ENCODE measurements at regions not wholly inside any gene's neighbourhood (a gene's known extent, or its start where the extent isn't known, plus 50 kb on each side); places are given as distances from the start of the nearest gene placed in this dataset.

DNA sequence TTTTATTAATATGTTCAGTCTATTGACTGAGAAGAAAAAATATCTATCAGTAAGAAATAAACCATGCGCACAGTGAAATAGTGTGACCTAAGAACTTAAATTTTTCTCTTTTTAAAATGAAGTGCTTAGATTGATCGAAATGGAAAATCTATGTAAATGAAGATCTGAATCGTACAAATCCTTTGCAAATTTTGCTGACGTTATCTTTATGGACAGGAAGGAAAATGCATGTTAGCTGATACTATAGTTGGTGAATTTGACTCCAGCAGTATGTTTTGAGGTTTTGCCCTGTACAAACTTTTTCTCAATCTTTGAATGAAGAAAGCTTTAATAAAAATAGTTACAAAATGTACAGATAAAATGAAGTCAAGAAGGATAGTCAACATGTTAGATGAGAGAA is 82.9 kb downstream of the NRN1 start:
- no peaks in the 10 kb centered on the region; the same call in 1 of the 2 replicates for H3K9me3 ChIP-seq (ENCODE audit: insufficient read depth, low read depth, low read length)

GRCh38 chr6:5922230-5922629 is 84.5 kb downstream of the NRN1 start:
- no peaks in the 10 kb centered on the region for H3K4me1 ChIP-seq (ENCODE audit: insufficient read depth, low read length)
- no peak overlapping the region for H3K27ac ChIP-seq (ENCODE audit: low read length)

More for the DNA sequence above, 82.9 kb downstream of the NRN1 start:
- H3K27me3 ChIP-seq (ENCODE audit: insufficient read depth, low read length) = no peaks in the 10 kb centered on the region
- no peak overlapping the region for H3K9ac ChIP-seq (ENCODE audit: low read depth, low read length)
- no peak overlapping the region for H3K4me3 ChIP-seq (ENCODE audit: low read length)
- H3K4me1 ChIP-seq (ENCODE audit: insufficient read depth, low read length) = no peaks in the 10 kb centered on the region
- H3K27ac ChIP-seq (ENCODE audit: low read length) = no peak overlapping the region
- no peaks in the 10 kb centered on the region for H3K36me3 ChIP-seq (ENCODE audit: insufficient read depth, low read depth, low read length)

GRCh38 chr6:5909721-5910120 is 97.0 kb downstream of the NRN1 start:
- Histone ChIP-seq H3K9me3 (ENCODE audit: insufficient read depth, low read depth, low read length) (no peaks in the 10 kb centered on the region), H3K4me3 (ENCODE audit: low read length) (no peak overlapping the region), H3K9ac (ENCODE audit: low read depth, low read length) (no peak overlapping the region), H3K36me3 (ENCODE audit: insufficient read depth, low read depth, low read length) (no peaks in the 10 kb centered on the region), H3K27me3 (ENCODE audit: insufficient read depth, low read length) (no peaks in the 10 kb centered on the region), H3K4me1 (ENCODE audit: insufficient read depth, low read length) (no peaks in the 10 kb centered on the region), H3K27ac (ENCODE audit: low read length) (no peak overlapping the region)

More at GRCh38 chr6:5922230-5922629, 84.5 kb downstream of the NRN1 start:
- Histone ChIP-seq H3K4me3 (ENCODE audit: low read length) (no peak overlapping the region), H3K27me3 (ENCODE audit: insufficient read depth, low read length) (no peaks in the 10 kb centered on the region), H3K9ac (ENCODE audit: low read depth, low read length) (no peak overlapping the region), H3K9me3 (ENCODE audit: insufficient read depth, low read depth, low read length) (no peaks in the 10 kb centered on the region; the same call in 1 of the 2 replicates), H3K36me3 (ENCODE audit: insufficient read depth, low read depth, low read length) (no peaks in the 10 kb centered on the region)

- no peaks in the 10 kb centered on the region for H3K4me1 ChIP-seq (ENCODE audit: insufficient read depth, low read length)
- no peaks in the 10 kb centered on the region for H3K36me3 ChIP-seq (ENCODE audit: insufficient read depth, low read depth, low read length)
- no peak overlapping the region for H3K4me3 ChIP-seq (ENCODE audit: low read length)
- H3K27ac ChIP-seq (ENCODE audit: low read length) = no peak overlapping the region
- no peaks in the 10 kb centered on the region for H3K27me3 ChIP-seq (ENCODE audit: insufficient read depth, low read length)
- H3K9me3 ChIP-seq (ENCODE audit: insufficient read depth, low read depth, low read length) = no peaks in the 10 kb centered on the region
- H3K9ac ChIP-seq (ENCODE audit: low read depth, low read length) = no peak overlapping the region
These were observed 99.9 kb downstream of the NRN1 start for GRCh38 chr6:5906842-5907241.

DNA sequence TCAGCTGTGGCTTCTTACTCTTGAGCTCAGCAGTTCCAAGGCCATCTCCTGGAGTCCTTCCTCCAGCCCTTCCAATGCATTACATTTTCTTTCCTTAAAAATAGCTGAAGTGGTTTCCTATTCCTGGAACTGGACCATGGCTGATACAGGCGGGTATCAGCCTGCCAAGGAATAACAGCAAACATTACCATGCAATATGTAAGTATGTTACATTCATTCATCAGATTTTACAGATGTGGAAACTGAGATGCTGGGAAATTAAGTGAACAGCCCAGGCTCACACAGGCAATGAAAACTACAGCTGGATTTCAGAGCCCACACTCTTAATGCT is 100.4 kb downstream of the NRN1 start:
- Histone ChIP-seq H3K9me3 (ENCODE audit: insufficient read depth, low read depth, low read length) (no peaks in the 10 kb centered on the region), H3K27ac (ENCODE audit: low read length) (no peak overlapping the region), H3K27me3 (ENCODE audit: insufficient read depth, low read length) (no peaks in the 10 kb centered on the region), H3K4me1 (ENCODE audit: insufficient read depth, low read length) (no peaks in the 10 kb centered on the region), H3K36me3 (ENCODE audit: insufficient read depth, low read depth, low read length) (no peaks in the 10 kb centered on the region), H3K9ac (ENCODE audit: low read depth, low read length) (no peak overlapping the region), H3K4me3 (ENCODE audit: low read length) (no peak overlapping the region)

DNA sequence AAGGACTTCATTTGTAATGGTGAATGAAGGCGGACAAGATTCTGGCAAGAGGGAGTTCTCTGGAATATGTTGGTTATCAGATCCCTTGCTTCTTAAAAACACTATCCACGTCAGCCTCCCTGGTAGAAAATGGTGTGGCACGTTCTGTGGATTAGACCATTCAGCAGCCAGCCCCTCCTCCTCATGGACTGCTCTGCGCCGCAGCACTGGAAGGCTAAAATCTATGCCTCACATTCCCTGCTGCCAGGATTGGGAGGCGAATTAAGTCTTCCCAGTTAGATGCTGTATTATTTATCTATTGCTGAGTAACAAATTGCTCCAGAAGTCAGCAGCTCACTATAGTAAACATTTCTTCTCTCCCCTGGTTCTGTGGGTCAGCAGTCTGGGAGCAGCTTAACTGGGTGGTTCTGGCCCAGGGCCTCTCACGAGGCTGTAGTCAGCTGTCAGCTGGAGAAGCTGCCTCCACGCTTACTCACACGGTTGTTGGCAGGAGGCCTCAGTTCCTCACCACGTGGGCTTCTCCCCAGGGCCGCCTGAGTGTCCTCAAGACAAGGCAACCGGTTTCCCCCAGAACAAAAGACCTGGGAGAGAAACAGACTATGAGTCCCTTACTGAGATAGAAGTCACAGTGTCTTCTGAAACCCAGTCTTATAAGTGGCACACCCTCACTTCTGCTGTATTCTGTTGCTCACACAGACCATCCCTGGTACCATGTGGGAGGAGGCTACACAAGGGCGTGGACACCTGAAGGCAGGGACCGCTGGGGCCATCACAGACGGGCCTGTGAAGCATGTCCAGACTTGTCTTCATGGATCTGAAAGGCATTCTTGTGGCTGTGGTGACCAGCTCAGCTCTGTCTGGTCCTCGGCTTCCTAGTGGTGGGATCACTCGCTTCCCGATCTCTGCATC is 101.0 kb downstream of the NRN1 start:
- Histone ChIP-seq H3K36me3 (ENCODE audit: insufficient read depth, low read depth, low read length) (no peaks in the 10 kb centered on the region), H3K9me3 (ENCODE audit: insufficient read depth, low read depth, low read length) (no peaks in the 10 kb centered on the region), H3K9ac (ENCODE audit: low read depth, low read length) (no peak overlapping the region), H3K4me3 (ENCODE audit: low read length) (no peak overlapping the region), H3K4me1 (ENCODE audit: insufficient read depth, low read length) (no peaks in the 10 kb centered on the region), H3K27ac (ENCODE audit: low read length) (no peak overlapping the region), H3K27me3 (ENCODE audit: insufficient read depth, low read length) (no peaks in the 10 kb centered on the region)

DNA sequence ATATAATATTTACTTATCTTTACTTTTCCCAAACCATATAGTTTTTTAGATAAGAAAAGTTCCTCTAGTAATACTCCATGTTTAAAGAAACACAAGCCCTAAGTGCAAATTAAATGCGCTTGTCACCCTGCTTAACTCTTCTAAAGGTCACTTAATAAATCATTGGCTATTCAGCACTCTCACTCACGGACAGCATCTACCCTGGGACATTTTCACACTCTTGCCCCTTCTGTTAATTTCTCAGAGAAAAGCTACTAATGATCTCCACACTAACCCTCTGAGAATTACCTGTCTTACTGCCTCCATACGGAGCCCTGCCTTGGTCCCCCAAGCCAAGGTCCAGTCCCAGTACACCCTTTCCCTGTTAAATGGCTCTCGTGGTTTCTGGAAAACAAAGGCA is 102.2 kb downstream of the NRN1 start:
- no peaks in the 10 kb centered on the region for H3K9me3 ChIP-seq (ENCODE audit: insufficient read depth, low read depth, low read length)

DNA sequence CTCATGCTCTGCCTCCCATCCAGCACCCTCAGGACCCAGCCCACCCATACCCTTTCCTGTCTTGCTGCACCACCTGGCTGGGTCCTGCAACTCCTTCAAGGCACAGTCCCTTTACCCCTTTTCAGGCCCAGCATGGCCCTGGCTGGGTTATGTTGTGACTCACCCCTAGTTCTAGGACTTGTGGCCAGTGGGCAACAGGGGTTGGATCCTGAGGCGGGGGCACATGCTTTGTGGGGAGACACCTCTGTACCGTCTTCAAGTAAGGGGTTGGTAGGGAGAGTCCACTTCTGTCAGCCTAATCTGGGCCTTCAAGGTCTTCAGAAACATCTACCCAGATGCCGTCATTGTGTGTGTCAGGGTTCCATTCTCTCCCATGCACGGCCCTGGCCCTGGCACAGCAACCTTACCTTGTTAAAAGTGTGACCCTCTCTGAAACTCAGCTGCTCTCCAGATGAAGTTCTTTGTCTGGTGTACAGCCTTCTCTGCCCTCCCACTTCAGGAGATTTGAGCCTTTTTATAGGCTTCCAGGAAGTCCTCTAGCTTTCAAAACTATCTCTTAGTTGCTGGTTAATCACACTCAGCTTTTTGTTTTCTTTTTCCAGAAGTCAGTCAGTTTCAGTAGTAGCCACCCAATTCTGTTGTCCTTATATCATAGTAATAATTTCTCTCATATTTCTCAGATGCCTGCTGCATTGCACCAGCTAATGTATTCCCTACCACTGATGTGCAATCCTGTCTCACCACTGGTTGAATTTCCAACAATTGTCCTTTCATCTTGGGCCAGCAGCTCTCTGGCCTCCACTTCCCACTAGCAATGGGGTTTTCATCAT is 107.3 kb downstream of the NRN1 start:
- H3K9ac ChIP-seq (ENCODE audit: low read depth, low read length) = no peak overlapping the region
- H3K9me3 ChIP-seq (ENCODE audit: insufficient read depth, low read depth, low read length) = no peaks in the 10 kb centered on the region
- H3K27ac ChIP-seq (ENCODE audit: low read length) = no peak overlapping the region
- H3K4me1 ChIP-seq (ENCODE audit: insufficient read depth, low read length) = no peaks in the 10 kb centered on the region
- no peaks in the 10 kb centered on the region for H3K27me3 ChIP-seq (ENCODE audit: insufficient read depth, low read length)
- no peak overlapping the region for H3K4me3 ChIP-seq (ENCODE audit: low read length)
- no peaks in the 10 kb centered on the region for H3K36me3 ChIP-seq (ENCODE audit: insufficient read depth, low read depth, low read length)

More for the DNA sequence above, 102.2 kb downstream of the NRN1 start:
- Histone ChIP-seq H3K4me3 (ENCODE audit: low read length) (no peak overlapping the region), H3K9ac (ENCODE audit: low read depth, low read length) (no peak overlapping the region), H3K4me1 (ENCODE audit: insufficient read depth, low read length) (no peaks in the 10 kb centered on the region), H3K27me3 (ENCODE audit: insufficient read depth, low read length) (no peaks in the 10 kb centered on the region), H3K36me3 (ENCODE audit: insufficient read depth, low read depth, low read length) (no peaks in the 10 kb centered on the region), H3K27ac (ENCODE audit: low read length) (no peak overlapping the region)

DNA sequence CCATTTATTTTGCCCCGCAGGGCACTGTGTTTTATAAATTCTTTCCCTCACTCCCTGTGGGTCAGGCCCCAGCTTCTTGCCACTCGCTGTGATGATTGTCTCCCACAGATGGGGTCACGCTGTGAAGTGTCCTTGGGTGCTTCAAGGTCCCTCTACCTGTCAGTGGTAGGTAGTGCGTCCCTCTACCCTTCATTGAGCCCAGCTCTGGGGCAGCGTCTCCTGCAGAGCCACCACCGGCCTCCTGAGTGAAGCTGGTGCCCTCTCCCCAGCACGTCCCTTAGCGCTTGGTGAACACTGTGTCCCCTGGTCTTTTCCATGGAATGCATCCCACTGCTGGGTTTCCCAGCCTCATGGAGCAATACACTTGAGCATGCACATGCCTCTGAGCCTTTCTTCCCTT is 108.2 kb downstream of the NRN1 start:
- Histone ChIP-seq H3K4me1 (ENCODE audit: insufficient read depth, low read length) (no peaks in the 10 kb centered on the region), H3K4me3 (ENCODE audit: low read length) (no peak overlapping the region), H3K36me3 (ENCODE audit: insufficient read depth, low read depth, low read length) (no peaks in the 10 kb centered on the region), H3K27me3 (ENCODE audit: insufficient read depth, low read length) (no peaks in the 10 kb centered on the region), H3K9me3 (ENCODE audit: insufficient read depth, low read depth, low read length) (peaks cover 2% of the 10 kb centered on the region; the same call in 1 of the 2 replicates), H3K9ac (ENCODE audit: low read depth, low read length) (no peak overlapping the region), H3K27ac (ENCODE audit: low read length) (no peak overlapping the region)

- no peaks in the 10 kb centered on the region for H3K4me1 ChIP-seq (ENCODE audit: insufficient read depth, low read length)
- no peaks in the 10 kb centered on the region for H3K36me3 ChIP-seq (ENCODE audit: insufficient read depth, low read depth, low read length)
- H3K27me3 ChIP-seq (ENCODE audit: insufficient read depth, low read length) = no peaks in the 10 kb centered on the region
- H3K9me3 ChIP-seq (ENCODE audit: insufficient read depth, low read depth, low read length) = peaks cover 6% of the 10 kb centered on the region
- H3K27ac ChIP-seq (ENCODE audit: low read length) = no peak overlapping the region
- no peak overlapping the region for H3K9ac ChIP-seq (ENCODE audit: low read depth, low read length)
- no peak overlapping the region for H3K4me3 ChIP-seq (ENCODE audit: low read length)
These were observed 108.6 kb downstream of the NRN1 start for GRCh38 chr6:5898102-5898501.

- Histone ChIP-seq H3K9ac (ENCODE audit: low read depth, low read length) (no peak overlapping the region), H3K4me3 (ENCODE audit: low read length) (no peak overlapping the region)
These were observed 110.1 kb downstream of the NRN1 start for GRCh38 chr6:5896476-5897200.

More at GRCh38 chr6:5896476-5897200, 110.1 kb downstream of the NRN1 start:
- H3K27me3 ChIP-seq (ENCODE audit: insufficient read depth, low read length) = no peaks in the 10 kb centered on the region
- H3K27ac ChIP-seq (ENCODE audit: low read length) = no peak overlapping the region
- no peaks in the 10 kb centered on the region for H3K36me3 ChIP-seq (ENCODE audit: insufficient read depth, low read depth, low read length)
- no peaks in the 10 kb centered on the region for H3K4me1 ChIP-seq (ENCODE audit: insufficient read depth, low read length)
- H3K9me3 ChIP-seq (ENCODE audit: insufficient read depth, low read depth, low read length) = peaks cover 10% of the 10 kb centered on the region
